ENCODE measurements at regions not wholly inside any gene's neighbourhood (a gene's known extent, or its start where the extent isn't known, plus 50 kb on each side); places are given as distances from the start of the nearest gene placed in this dataset.
A peak's percentile ranks its signal among the peaks of the same experiment; 100 is the strongest.

DNA sequence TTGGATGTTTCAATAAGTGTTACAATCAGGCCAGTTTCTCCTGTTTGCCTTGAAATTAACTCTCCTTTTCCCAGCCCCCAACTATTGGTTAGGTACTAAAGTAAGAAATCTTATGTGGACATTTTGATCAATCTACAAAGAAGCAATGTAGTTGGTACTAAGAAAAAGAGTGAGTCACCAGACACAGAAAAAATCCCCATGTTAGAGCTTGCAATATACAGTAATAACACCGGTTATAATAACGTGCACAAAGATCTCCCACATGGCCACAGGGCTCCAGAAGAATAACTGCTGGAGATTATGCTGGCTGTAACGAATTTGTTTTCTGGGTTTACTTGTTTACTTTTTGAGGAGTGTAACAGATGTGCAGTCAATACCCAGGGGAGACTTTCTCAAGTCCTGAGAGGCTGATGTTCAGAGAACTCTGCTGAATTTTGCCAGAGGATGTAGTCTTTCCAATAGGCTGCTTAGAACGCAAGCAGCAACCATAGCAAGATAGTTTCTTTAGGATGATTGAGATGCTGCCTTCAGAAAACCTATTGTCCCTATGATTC, 166.2 kb upstream of the SPACA1 start:
- H4K12ac ChIP-seq (ENCODE audit: low read depth, low read length), result no peak overlapping the region
- H2AFZ ChIP-seq (ENCODE audit: insufficient read depth, low read length, poor library complexity), result no peak overlapping the region
- no peak overlapping the region for H2BK5ac ChIP-seq (ENCODE audit: low read depth, low read length, poor library complexity)
- H3K27me3 ChIP-seq (ENCODE audit: insufficient read depth, low read length), result no peaks in the 10 kb centered on the region
- no peak overlapping the region for H3K18ac ChIP-seq (ENCODE audit: low read length)
- H3K79me1 ChIP-seq (ENCODE audit: low read length), result no peaks in the 10 kb centered on the region
- no peak overlapping the region for H4K91ac ChIP-seq (ENCODE audit: low read depth, low read length)
- H3K79me2 ChIP-seq (ENCODE audit: control insufficient read depth, insufficient read depth, low read length, poor library complexity), result no peaks in the 10 kb centered on the region
- H3K4me3 ChIP-seq (ENCODE audit: low read depth, low read length), result no peak overlapping the region
- DNase-seq, result no peak
- H2BK12ac ChIP-seq (ENCODE audit: low read length), result no peak overlapping the region
- H3K4me1 ChIP-seq (ENCODE audit: control insufficient read depth in 1 of 2, insufficient read depth in 2 of 2, low read length in 2 of 2), result no peaks in the 10 kb centered on the region
- H3K9ac ChIP-seq (ENCODE audit: low read length), result no peak overlapping the region
- H3K9me3 ChIP-seq (ENCODE audit: insufficient read depth, low read depth, low read length), result no peaks in the 10 kb centered on the region
- no peak overlapping the region for H3K27ac ChIP-seq (ENCODE audit: low read depth, low read length)
- no peak overlapping the region for H2AK5ac ChIP-seq (ENCODE audit: low read length)
- H3K4me2 ChIP-seq (ENCODE audit: low read length), result no peak overlapping the region
- no peak overlapping the region for H2BK120ac ChIP-seq (ENCODE audit: insufficient read depth, low read length, poor library complexity)
- H3K14ac ChIP-seq (ENCODE audit: low read length), result no peak overlapping the region
- no peak overlapping the region for H4K8ac ChIP-seq (ENCODE audit: low read depth, low read length)
- H3K4ac ChIP-seq (ENCODE audit: low read depth, low read length), result no peak overlapping the region
- no CpG with 5 or more reads among the region's 4 CpGs for WGBS (ENCODE audit: extremely low coverage, insufficient coverage, insufficient read length)
- H3K23ac ChIP-seq (ENCODE audit: low read length), result no peak overlapping the region
- H3K36me3 ChIP-seq (ENCODE audit: control insufficient read depth in 1 of 2, insufficient read depth in 2 of 2, low read length in 2 of 2), result no peaks in the 10 kb centered on the region

DNA sequence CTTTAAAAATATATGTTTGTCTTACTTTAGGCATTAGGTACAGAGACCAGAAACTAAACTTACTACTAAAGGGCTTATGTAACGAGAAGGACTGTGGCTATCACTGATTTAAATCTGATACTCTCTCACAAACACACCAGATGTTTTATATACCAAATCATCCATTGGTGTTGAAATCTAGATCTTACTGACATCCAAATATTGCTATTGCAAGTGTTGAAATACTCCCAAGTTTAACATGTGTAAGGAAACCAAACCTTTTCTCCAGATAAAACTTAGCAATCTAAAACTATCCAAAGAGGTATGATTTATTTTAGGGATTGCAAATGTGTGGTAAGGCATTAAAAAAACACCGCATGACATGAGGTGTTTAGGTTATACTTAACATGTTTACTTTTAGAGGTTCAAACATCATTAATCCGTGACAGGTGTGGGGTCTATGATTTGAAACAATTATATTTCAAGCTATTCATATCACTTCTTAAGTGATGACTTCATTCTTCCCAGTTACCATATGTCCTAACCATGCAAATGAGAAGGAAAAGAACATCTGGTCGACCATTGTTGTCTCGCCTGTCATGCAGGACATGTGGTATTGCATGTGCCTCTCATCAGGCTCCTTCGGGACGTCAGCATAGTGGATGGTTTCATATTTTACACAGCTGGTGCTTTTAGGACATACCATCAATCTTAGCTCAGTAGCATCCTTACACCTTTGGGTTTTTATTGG, 168.3 kb upstream of the SPACA1 start:
- H2BK12ac ChIP-seq (ENCODE audit: low read length), result no peak overlapping the region
- no peaks in the 10 kb centered on the region for H3K79me1 ChIP-seq (ENCODE audit: low read length)
- H3K14ac ChIP-seq (ENCODE audit: low read length), result no peak overlapping the region
- no peak overlapping the region for H2AFZ ChIP-seq (ENCODE audit: insufficient read depth, low read length, poor library complexity)
- no peaks in the 10 kb centered on the region for H3K36me3 ChIP-seq (ENCODE audit: control insufficient read depth in 1 of 2, insufficient read depth in 2 of 2, low read length in 2 of 2)
- no CpG with 5 or more reads among the region's 7 CpGs for WGBS (ENCODE audit: extremely low coverage, insufficient coverage, insufficient read length)
- no peak overlapping the region for H3K23ac ChIP-seq (ENCODE audit: low read length)
- H2AK5ac ChIP-seq (ENCODE audit: low read length), result no peak overlapping the region
- H4K91ac ChIP-seq (ENCODE audit: low read depth, low read length), result no peak overlapping the region
- H2BK5ac ChIP-seq (ENCODE audit: low read depth, low read length, poor library complexity), result no peak overlapping the region
- H2BK120ac ChIP-seq (ENCODE audit: insufficient read depth, low read length, poor library complexity), result no peak overlapping the region
- H3K4ac ChIP-seq (ENCODE audit: low read depth, low read length), result no peak overlapping the region
- H4K12ac ChIP-seq (ENCODE audit: low read depth, low read length), result no peak overlapping the region
- no peak overlapping the region for H3K27ac ChIP-seq (ENCODE audit: low read depth, low read length)
- no peaks in the 10 kb centered on the region for H3K9me3 ChIP-seq (ENCODE audit: insufficient read depth, low read depth, low read length)
- H3K27me3 ChIP-seq (ENCODE audit: insufficient read depth, low read length), result no peaks in the 10 kb centered on the region
- no peaks in the 10 kb centered on the region for H3K4me1 ChIP-seq (ENCODE audit: control insufficient read depth in 1 of 2, insufficient read depth in 2 of 2, low read length in 2 of 2)
- H3K9ac ChIP-seq (ENCODE audit: low read length), result no peak overlapping the region
- DNase-seq, result no peak
- no peaks in the 10 kb centered on the region for H3K79me2 ChIP-seq (ENCODE audit: control insufficient read depth, insufficient read depth, low read length, poor library complexity)
- no peak overlapping the region for H4K8ac ChIP-seq (ENCODE audit: low read depth, low read length)
- no peak overlapping the region for H3K4me2 ChIP-seq (ENCODE audit: low read length)
- no peak overlapping the region for H3K4me3 ChIP-seq (ENCODE audit: low read depth, low read length)
- H3K18ac ChIP-seq (ENCODE audit: low read length), result no peak overlapping the region

DNA sequence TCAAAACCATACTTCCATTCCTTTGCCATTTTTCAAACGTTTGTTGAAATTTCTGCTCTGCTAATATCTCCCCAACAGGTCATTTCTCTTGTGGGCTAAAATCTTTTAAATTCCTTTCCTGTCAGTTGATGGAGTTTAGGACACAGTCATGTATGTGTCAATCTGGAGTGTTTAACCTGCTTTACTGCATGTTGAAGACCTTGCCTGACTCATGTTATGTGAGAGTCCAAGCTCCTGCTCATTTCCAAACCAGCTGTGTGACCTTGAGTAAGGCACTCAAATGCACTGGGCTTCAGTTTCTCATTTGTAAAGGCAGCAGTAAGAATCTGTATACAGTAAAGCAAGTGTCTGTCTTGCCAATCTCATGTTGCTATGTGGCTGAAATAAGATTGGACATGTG, 171.9 kb upstream of the SPACA1 start:
- H3K18ac ChIP-seq (ENCODE audit: low read length), result no peak overlapping the region
- no peaks in the 10 kb centered on the region for H3K4me1 ChIP-seq (ENCODE audit: control insufficient read depth in 1 of 2, insufficient read depth in 2 of 2, low read length in 2 of 2)
- H2BK120ac ChIP-seq (ENCODE audit: insufficient read depth, low read length, poor library complexity), result no peak overlapping the region
- no peak overlapping the region for H2BK5ac ChIP-seq (ENCODE audit: low read depth, low read length, poor library complexity)
- no peak overlapping the region for H2BK12ac ChIP-seq (ENCODE audit: low read length)
- H3K4me2 ChIP-seq (ENCODE audit: low read length), result no peak overlapping the region
- H3K23ac ChIP-seq (ENCODE audit: low read length), result no peak overlapping the region
- no peak overlapping the region for H3K4me3 ChIP-seq (ENCODE audit: low read depth, low read length)
- no peak overlapping the region for H3K14ac ChIP-seq (ENCODE audit: low read length)
- H3K9ac ChIP-seq (ENCODE audit: low read length), result no peak overlapping the region
- H4K91ac ChIP-seq (ENCODE audit: low read depth, low read length), result no peak overlapping the region
- H3K27me3 ChIP-seq (ENCODE audit: insufficient read depth, low read length), result no peaks in the 10 kb centered on the region
- no peak overlapping the region for H2AFZ ChIP-seq (ENCODE audit: insufficient read depth, low read length, poor library complexity)
- H2AK5ac ChIP-seq (ENCODE audit: low read length), result no peak overlapping the region
- no peaks in the 10 kb centered on the region for H3K79me2 ChIP-seq (ENCODE audit: control insufficient read depth, insufficient read depth, low read length, poor library complexity)
- no peak overlapping the region for H3K27ac ChIP-seq (ENCODE audit: low read depth, low read length)
- H4K12ac ChIP-seq (ENCODE audit: low read depth, low read length), result no peak overlapping the region
- no CpG with 5 or more reads among the region's 1 CpG for WGBS (ENCODE audit: extremely low coverage, insufficient coverage, insufficient read length)
- no peaks in the 10 kb centered on the region for H3K9me3 ChIP-seq (ENCODE audit: insufficient read depth, low read depth, low read length)
- no peaks in the 10 kb centered on the region for H3K36me3 ChIP-seq (ENCODE audit: control insufficient read depth in 1 of 2, insufficient read depth in 2 of 2, low read length in 2 of 2)
- H4K8ac ChIP-seq (ENCODE audit: low read depth, low read length), result no peak overlapping the region
- H3K79me1 ChIP-seq (ENCODE audit: low read length), result no peaks in the 10 kb centered on the region
- peak; percentile 56 to 81 for DNase-seq
- no peak overlapping the region for H3K4ac ChIP-seq (ENCODE audit: low read depth, low read length)

DNA sequence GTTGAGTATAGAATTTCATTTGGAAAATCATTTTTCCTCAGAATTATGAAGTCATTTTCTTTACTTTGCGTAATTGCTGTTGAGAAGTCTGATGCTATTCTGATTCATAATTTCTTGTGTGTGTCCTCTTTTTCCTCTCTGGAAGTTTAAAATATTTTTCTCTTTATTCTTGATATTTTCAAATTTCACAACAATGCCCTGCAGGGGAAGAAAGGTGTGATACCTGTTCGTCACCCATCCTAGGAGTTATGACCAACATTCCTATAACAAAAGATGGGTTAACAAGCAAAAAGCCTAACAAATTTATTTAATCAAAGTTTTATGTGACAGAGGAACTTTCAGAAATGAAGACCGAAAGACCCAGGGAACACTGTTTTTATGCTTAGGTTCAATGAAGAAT, 171.5 kb upstream of the AKIRIN2 start:
- Histone ChIP-seq H2AFZ (ENCODE audit: insufficient read depth, low read length, poor library complexity) (no peak overlapping the region), H3K27me3 (ENCODE audit: insufficient read depth, low read length) (no peaks in the 10 kb centered on the region), H3K79me1 (ENCODE audit: low read length) (no peaks in the 10 kb centered on the region), H3K36me3 (ENCODE audit: control insufficient read depth in 1 of 2, insufficient read depth in 2 of 2, low read length in 2 of 2) (no peaks in the 10 kb centered on the region), H3K9me3 (ENCODE audit: insufficient read depth, low read depth, low read length) (no peaks in the 10 kb centered on the region), H3K4me1 (ENCODE audit: control insufficient read depth in 1 of 2, insufficient read depth in 2 of 2, low read length in 2 of 2) (no peaks in the 10 kb centered on the region), H3K9ac (ENCODE audit: low read length) (no peak overlapping the region), H3K4me3 (ENCODE audit: low read depth, low read length) (no peak overlapping the region), H4K12ac (ENCODE audit: low read depth, low read length) (no peak overlapping the region), H3K4me2 (ENCODE audit: low read length) (no peak overlapping the region), H3K23ac (ENCODE audit: low read length) (no peak overlapping the region), H3K79me2 (ENCODE audit: control insufficient read depth, insufficient read depth, low read length, poor library complexity) (no peaks in the 10 kb centered on the region), H3K18ac (ENCODE audit: low read length) (no peak overlapping the region), H2BK120ac (ENCODE audit: insufficient read depth, low read length, poor library complexity) (no peak overlapping the region), H3K4ac (ENCODE audit: low read depth, low read length) (no peak overlapping the region), H2AK5ac (ENCODE audit: low read length) (no peak overlapping the region), H4K91ac (ENCODE audit: low read depth, low read length) (no peak overlapping the region), H2BK5ac (ENCODE audit: low read depth, low read length, poor library complexity) (no peak overlapping the region), H3K27ac (ENCODE audit: low read depth, low read length) (no peak overlapping the region), H3K14ac (ENCODE audit: low read length) (no peak overlapping the region), H4K8ac (ENCODE audit: low read depth, low read length) (no peak overlapping the region), H2BK12ac (ENCODE audit: low read length) (no peak overlapping the region)
- WGBS (ENCODE audit: extremely low coverage, insufficient coverage, insufficient read length), result no CpG with 5 or more reads among the region's 3 CpGs
- DNase-seq, result peak; percentile 38 to 95
